H1 (cell line): ENCODE measurements at regions not wholly inside any gene's neighbourhood (a gene's known extent, or its start where the extent isn't known, plus 50 kb on each side); places are given as distances from the start of the nearest gene placed in this dataset.

Experiments used
- CTCF ChIA-PET: fragments of 300-600 bp; sonication (Branson Sonifier 250); formaldehyde crosslinking; loops from one replicate; lab custom pipeline; 2021; ENCODE audit not compliant: partially characterized antibody; lab: Charles Lee
- POLR2A ChIA-PET: fragments of 300-600 bp; sonication (Branson Sonifier 250); formaldehyde crosslinking; loops from one replicate; lab custom pipeline; 2021; ENCODE audit warnings: inconsistent platforms; ENCODE audit not compliant: partially characterized antibody; lab: Charles Lee
- DNase-seq, 2 experiments: peaks; one replicate each; pipeline versions ENCODE4 v3.0.0 to v3.0.0-alpha.2; 2010 to 2022; ENCODE audit warnings: low spot score in 2 of 2, low read depth in 1 of 2, mixed read lengths in 1 of 2
- FAIRE-seq: peaks from 2 replicates; lab custom pipeline; 2011; peaks lifted over from hg19 to GRCh38; lab: Jason Lieb, UNC
- H2AFZ ChIP-seq: 2 replicates; pipeline ENCODE4 v1.8.1; 2012; ENCODE audit warnings: low read length, inconsistent platforms
- H2AK5ac ChIP-seq: 2 replicates; pipeline ENCODE4 v1.6.1; 2013; ENCODE audit warnings: low read depth, low read length
- H2BK120ac ChIP-seq: replicated peaks from 2 replicates; pipeline ENCODE3; 2013; ENCODE audit warnings: low read depth, low read length, inconsistent platforms
- H2BK12ac ChIP-seq: 2 replicates; pipeline ENCODE4 v1.6.1; 2013; ENCODE audit warnings: low read depth, low read length
- H2BK15ac ChIP-seq: 2 replicates; pipeline ENCODE4 v1.6.1; 2013; ENCODE audit warnings: low read length
- H2BK20ac ChIP-seq: 2 replicates; pipeline ENCODE4 v1.6.1; 2013; ENCODE audit warnings: low read length
- H2BK5ac ChIP-seq: 2 replicates; pipeline ENCODE4 v1.6.1; 2013; ENCODE audit warnings: low read depth, low read length
- H3K14ac ChIP-seq: 2 replicates; pipeline ENCODE4 v1.6.1; 2013; ENCODE audit warnings: inconsistent platforms; ENCODE audit not compliant: insufficient read length
- H3K18ac ChIP-seq: 2 replicates; pipeline ENCODE4 v1.6.1; 2013; ENCODE audit warnings: low read length; ENCODE audit errors: extremely low read depth
- H3K23ac ChIP-seq: 2 replicates; pipeline ENCODE4 v1.6.1; 2013; ENCODE audit warnings: inconsistent platforms; ENCODE audit not compliant: insufficient read length
- H3K23me2 ChIP-seq: 2 replicates; pipeline ENCODE4 v1.6.1; 2013; ENCODE audit warnings: low read depth, low read length
- H3K27ac ChIP-seq: 2 replicates; pipeline ENCODE4 v1.6.1; 2011; ENCODE audit warnings: low read depth, low read length, inconsistent platforms
- H3K27me3 ChIP-seq, 4 experiments: replicated peaks in 1 of 4; 1 replicate in 1 of 4; 2 replicates in 3 of 4; pipeline versions ENCODE4 v1.6.1 to v1.8.1; 2011 to 2013; ENCODE audit warnings: low read length in 3 of 4, mild to moderate bottlenecking in 3 of 4, inconsistent platforms in 2 of 4, mixed read lengths in 2 of 4, moderate library complexity in 1 of 4; ENCODE audit not compliant: control insufficient read depth in 3 of 4, insufficient read depth in 3 of 4; ENCODE audit errors: extremely low read depth in 1 of 4
- H3K36me3 ChIP-seq, 4 experiments: 2 replicates each; pipeline versions ENCODE4 v1.6.1 to v1.8.1; 2011 to 2013; ENCODE audit warnings: mild to moderate bottlenecking in 4 of 4, low read length in 3 of 4, moderate library complexity in 2 of 4, control low read depth in 1 of 4, inconsistent platforms in 1 of 4; ENCODE audit not compliant: insufficient read depth in 4 of 4, control insufficient read depth in 2 of 4
- H3K4ac ChIP-seq: replicated peaks from 2 replicates; pipeline ENCODE3; 2013; ENCODE audit warnings: low read length, low read depth, mixed read lengths, inconsistent platforms; ENCODE audit not compliant: insufficient read length
- H3K4me1 ChIP-seq, 4 experiments: replicated peaks in 1 of 4; 1 replicate in 1 of 4; 2 replicates in 3 of 4; pipeline versions ENCODE4 v1.6.1 to v1.8.1; 2011 to 2013; ENCODE audit warnings: low read length in 3 of 4, inconsistent platforms in 2 of 4, mixed read lengths in 1 of 4; ENCODE audit not compliant: insufficient read depth in 4 of 4, control insufficient read depth in 3 of 4
- H3K4me2 ChIP-seq, 2 experiments: 2 replicates each; pipeline versions ENCODE4 v1.6.1 to v1.8.1; 2011 to 2013; ENCODE audit warnings: low read depth in 2 of 2, low read length in 2 of 2, control low read depth in 1 of 2, inconsistent platforms in 1 of 2, mild to moderate bottlenecking in 1 of 2; ENCODE audit not compliant: insufficient read depth in 1 of 2
- H3K4me3 ChIP-seq, 4 experiments: fragments of 200-600, 300-600 bp in 1 of 4; sonication (generic), shearing (Covaris generic), sonication (Bioruptor Twin) in 1 of 4; 2 replicates each; pipeline versions ENCODE4 v1.5.1 to v1.8.1; 2011 to 2016; ENCODE audit warnings: low read length in 4 of 4, low read depth in 3 of 4, control low read depth in 2 of 4, inconsistent platforms in 2 of 4, mild to moderate bottlenecking in 2 of 4, mixed read lengths in 1 of 4, moderate library complexity in 1 of 4; ENCODE audit not compliant: insufficient read depth in 2 of 4; ENCODE audit errors: extremely low read depth in 1 of 4
- H3K56ac ChIP-seq: replicated peaks from 2 replicates; pipeline ENCODE3; 2013; ENCODE audit warnings: low read depth, mild to moderate bottlenecking, mixed read lengths, low read length, inconsistent platforms; ENCODE audit not compliant: insufficient read length
- H3K79me1 ChIP-seq: 2 replicates; pipeline ENCODE4 v1.6.1; 2013; ENCODE audit warnings: low read depth, low read length, control low read depth
- H3K79me2 ChIP-seq, 2 experiments: 2 replicates each; pipeline versions ENCODE4 v1.6.1 to v1.8.1; 2012 to 2013; ENCODE audit warnings: low read length in 2 of 2, mild to moderate bottlenecking in 2 of 2, inconsistent platforms in 1 of 2; ENCODE audit not compliant: insufficient read depth in 2 of 2, control insufficient read depth in 1 of 2
- H3K9ac ChIP-seq, 4 experiments: replicated peaks in 1 of 4; 1 replicate in 1 of 4; 2 replicates in 3 of 4; pipeline versions ENCODE4 v1.6.1 to v1.8.1; 2011 to 2013; ENCODE audit warnings: low read depth in 3 of 4, low read length in 3 of 4, control low read depth in 2 of 4, mild to moderate bottlenecking in 2 of 4, moderate library complexity in 2 of 4, inconsistent platforms in 1 of 4; ENCODE audit errors: extremely low read depth in 1 of 4
- H3K9me3 ChIP-seq, 2 experiments: 2 replicates each; pipeline versions ENCODE4 v1.6.1 to v1.8.1; 2012 to 2013; ENCODE audit warnings: mild to moderate bottlenecking in 2 of 2, moderate library complexity in 2 of 2, control low read depth in 1 of 2, inconsistent platforms in 1 of 2, low read depth in 1 of 2, low read length in 1 of 2, mixed read lengths in 1 of 2; ENCODE audit not compliant: insufficient read depth in 2 of 2
- H4K20me1 ChIP-seq, 2 experiments: replicated peaks in 1 of 2; 2 replicates each; pipeline versions ENCODE3 to v1.8.1; 2011 to 2013; ENCODE audit warnings: inconsistent platforms in 2 of 2, low read length in 2 of 2, mild to moderate bottlenecking in 1 of 2; ENCODE audit not compliant: insufficient read depth in 2 of 2, control insufficient read depth in 1 of 2
- H4K5ac ChIP-seq: 2 replicates; pipeline ENCODE4 v1.6.1; 2013; ENCODE audit warnings: low read length, low read depth, mixed read lengths, inconsistent platforms; ENCODE audit not compliant: insufficient read length
- H4K8ac ChIP-seq: 2 replicates; pipeline ENCODE4 v1.8.0; 2013; ENCODE audit warnings: mild to moderate bottlenecking, moderate library complexity, low read length, inconsistent platforms; ENCODE audit not compliant: insufficient read depth; ENCODE audit errors: extremely low read depth
- H4K91ac ChIP-seq: replicated peaks from 2 replicates; pipeline ENCODE3; 2013; ENCODE audit warnings: low read length, mixed read lengths, inconsistent platforms; ENCODE audit not compliant: insufficient read length
- CBX5 ChIP-seq: fragments of 300-800, 300-1000 bp; sonication (generic); IDR thresholded peaks from 2 replicates; pipeline ENCODE4 v1.7.1; 2016; ENCODE audit warnings: antibody characterized with exemption, low read length, low read depth
- EGR1 ChIP-seq: IDR thresholded peaks from 2 replicates; pipeline ENCODE4 v1.6.1; 2011; ENCODE audit warnings: low read depth, low read length, borderline replicate concordance
- GABPA ChIP-seq: IDR thresholded peaks from 2 replicates; pipeline ENCODE4 v1.6.1; 2011; ENCODE audit warnings: mild to moderate bottlenecking, low read length, moderate library complexity, borderline replicate concordance; ENCODE audit not compliant: insufficient read depth
- HDAC2 ChIP-seq, 2 experiments: fragments of 300-600 bp in 1 of 2; sonication (generic) in 1 of 2; IDR thresholded peaks; 2 replicates each; pipeline ENCODE4 v1.6.1; 2011 to 2012; ENCODE audit warnings: low read depth in 2 of 2, low read length in 2 of 2, mild to moderate bottlenecking in 2 of 2, moderate library complexity in 2 of 2, borderline replicate concordance in 1 of 2, inconsistent platforms in 1 of 2
- JUND ChIP-seq: IDR thresholded peaks from 2 replicates; pipeline ENCODE4 v1.6.1; 2011; ENCODE audit warnings: mild to moderate bottlenecking, improper control_type of control experiment, low read length
- KDM5A ChIP-seq: fragments of 200-600 bp; IDR thresholded peaks from 2 replicates; pipeline ENCODE4 v1.7.1; 2012; ENCODE audit warnings: mild to moderate bottlenecking, low read length, inconsistent platforms, mixed read lengths
- NANOG ChIP-seq: IDR thresholded peaks from 2 replicates; pipeline ENCODE4 v1.6.1; 2011; ENCODE audit warnings: low read length, low read depth, mild to moderate bottlenecking, inconsistent platforms; ENCODE audit not compliant: insufficient read depth, poor library complexity, severe bottlenecking
- POU5F1 ChIP-seq: IDR thresholded peaks from 2 replicates; pipeline ENCODE4 v1.6.1; 2011; ENCODE audit warnings: low read depth, mild to moderate bottlenecking, low read length, moderate library complexity
- RFX5 ChIP-seq: IDR thresholded peaks from 2 replicates; pipeline ENCODE4 v1.6.1; 2011; ENCODE audit warnings: low read depth, low read length, improper control_type of control experiment, borderline replicate concordance
- RNF2 ChIP-seq: fragments of 200-900, 300-1000 bp; sonication (generic); IDR thresholded peaks from 2 replicates; pipeline ENCODE4 v1.7.1; 2016; ENCODE audit warnings: borderline replicate concordance, low read depth, mild to moderate bottlenecking, antibody characterized with exemption, low read length; ENCODE audit not compliant: poor library complexity, severe bottlenecking; ENCODE audit errors: missing control alignments
- SIX5 ChIP-seq: IDR thresholded peaks from 2 replicates; pipeline ENCODE4 v1.6.1; 2011; ENCODE audit warnings: mild to moderate bottlenecking, low read depth, low read length
- SP2 ChIP-seq: IDR thresholded peaks from 2 replicates; pipeline ENCODE4 v1.6.1; 2012; ENCODE audit warnings: mild to moderate bottlenecking, low read length, inconsistent platforms
- TBP ChIP-seq: IDR thresholded peaks from 2 replicates; pipeline ENCODE4 v1.6.1; 2011; ENCODE audit warnings: low read depth, low read length, improper control_type of control experiment
- YY1 ChIP-seq: IDR thresholded peaks from 2 replicates; pipeline ENCODE4 v1.6.1; 2011; ENCODE audit warnings: low read depth, mild to moderate bottlenecking, low read length
- WGBS, 2 experiments: shearing (Covaris generic) in 1 of 2; methylation state at CpG; one replicate each; pipeline versions ENCODE4 v1.1.6 to v1.1.7; 2013 to 2015; ENCODE audit warnings: low lambda C conversion rate in 2 of 2, mixed read lengths in 2 of 2, inconsistent platforms in 1 of 2, low coverage in 1 of 2, missing lambda C conversion rate in 1 of 2; ENCODE audit not compliant: insufficient replicate concordance in 2 of 2, insufficient coverage in 1 of 2, insufficient read length in 1 of 2; ENCODE audit errors: extremely low coverage in 1 of 2, missing lambda C conversion rate in 1 of 2; 5-methylcytosine and 5-hydroxymethylcytosine counted together

GRCh38 chr7:50865450-50865849 is 82.8 kb upstream of the GRB10 start:
- Histone ChIP-seq H3K23ac (no peak overlapping the region), H3K4ac (no peak overlapping the region), H4K91ac (no peak overlapping the region), H3K79me2 (peaks cover 0 to 8% of the 10 kb centered on the region in 2 experiments; a peak in 2 of 4 replicates), H3K4me3 (no peak overlapping the region), H4K20me1 (no peaks in the 10 kb centered on the region), H2BK15ac (no peak overlapping the region), H3K4me2 (no peak overlapping the region), H3K27me3 (no peaks in the 10 kb centered on the region), H3K9me3 (peaks cover 0 to 3% of the 10 kb centered on the region in 2 experiments; a peak in 3 of 4 replicates), H2BK20ac (no peak overlapping the region), H4K5ac (no peak overlapping the region), H2AK5ac (no peak overlapping the region), H3K56ac (no peak overlapping the region), H2AFZ (no peak overlapping the region), H3K23me2 (no peaks in the 10 kb centered on the region), H3K79me1 (no peaks in the 10 kb centered on the region; the same call in 1 of the 2 replicates), H3K9ac (no peak overlapping the region), H2BK5ac (no peak overlapping the region), H2BK12ac (no peak overlapping the region), H4K8ac (no peak overlapping the region), H2BK120ac (no peak overlapping the region), H3K27ac (no peak overlapping the region), H3K36me3 (peaks cover 0 to 15% (median 1%) of the 10 kb centered on the region in 4 experiments; a peak in 3 of 8 replicates), H3K18ac (no peak overlapping the region), H3K4me1 (peaks cover 3 to 16% (median 11%) of the 10 kb centered on the region in 4 experiments; a peak in 6 of 7 replicates), H3K14ac (no peak overlapping the region)
- no peak for DNase-seq
- WGBS, 2 experiments: 84% methylated on average over 5 of the region's 5 CpGs; no CpG with 5 or more reads in 1 of the 2 experiments
- POLR2A ChIA-PET: interaction anchor here (0.5 to 0.8 kb wide), 2 partner anchors 60 to 74 kb away, joined by 3 read pairs; no protein-coding TSS in a partner anchor
- FAIRE-seq: no peak
- CTCF ChIA-PET: interaction anchor here (1.8 kb wide), 1 partner anchor 8 kb away, joined by 4 read pairs; no protein-coding TSS in a partner anchor
- TF ChIP-seq YY1 (no peak), SP2 (no peak), NANOG (no peak), SIX5 (no peak), TBP (no peak), HDAC2 (IDR thresholded peaks at IDR 0.05; ENCODE audit: borderline replicate concordance in 1 of 2, low read depth in 2 of 2, low read length in 2 of 2) (no peak), RNF2 (no peak), EGR1 (no peak), GABPA (no peak), POU5F1 (no peak), CBX5 (no peak), JUND (no peak), KDM5A (no peak), RFX5 (no peak)
